T follicular helper cell (primary cell): ENCODE measurements at regions not wholly inside any gene's neighbourhood (a gene's known extent, or its start where the extent isn't known, plus 50 kb on each side); places are given as distances from the start of the nearest gene placed in this dataset.
"Not testable (repeated sequence)": the region's sequence is repeated elsewhere in the genome, so short reads cannot be mapped to it uniquely, and the experiment has no call there.

Source experiments
- DNase-seq: peaks from one replicate; pipeline ENCODE4 v3.0.0-alpha.2; 2020; ENCODE audit warnings: low read depth

GRCh38 chr7:3138206-3138605 lies 94.5 kb upstream of the CARD11 start:
- no peak for DNase-seq

- DNase-seq: no peak
These were observed 95.3 kb upstream of the CARD11 start for GRCh38 chr7:3138997-3139396.

GRCh38 chr7:3140834-3141233 lies 97.2 kb upstream of the CARD11 start:
- DNase-seq: no peak

- DNase-seq: no peak
These were observed 97.7 kb upstream of the CARD11 start for GRCh38 chr7:3141326-3141725.

- DNase-seq: no peak
These were observed 100.5 kb upstream of the CARD11 start for GRCh38 chr7:3143869-3144775.

GRCh38 chr7:3144776-3145125 lies 101.1 kb upstream of the CARD11 start:
- DNase-seq: not testable (repeated sequence)

- DNase-seq: no peak
These were observed 103.0 kb upstream of the CARD11 start for GRCh38 chr7:3146571-3147226.

- DNase-seq: not testable (repeated sequence)
These were observed 104.8 kb upstream of the CARD11 start for GRCh38 chr7:3148471-3148870.

- no peak for DNase-seq
These were observed 105.7 kb upstream of the CARD11 start for GRCh38 chr7:3149231-3149995.

GRCh38 chr7:3150027-3150426 lies 106.4 kb upstream of the CARD11 start:
- no peak for DNase-seq

- no peak for DNase-seq
These were observed 108.1 kb upstream of the CARD11 start for GRCh38 chr7:3151784-3152183.

GRCh38 chr7:3152714-3153113 lies 109.0 kb upstream of the CARD11 start:
- DNase-seq: no peak

- no peak for DNase-seq
These were observed 109.5 kb upstream of the CARD11 start for GRCh38 chr7:3153118-3153517.

- no peak for DNase-seq
These were observed 110.7 kb upstream of the CARD11 start for GRCh38 chr7:3154317-3154716.

GRCh38 chr7:3154881-3155494 lies 111.3 kb upstream of the CARD11 start:
- DNase-seq: peak; percentile 27

- no peak for DNase-seq
These were observed 112.8 kb upstream of the CARD11 start for GRCh38 chr7:3156508-3156907.

- no peak for DNase-seq
These were observed 114.1 kb upstream of the CARD11 start for GRCh38 chr7:3157566-3158287.

- DNase-seq: no peak
These were observed 114.7 kb upstream of the CARD11 start for GRCh38 chr7:3158341-3158760.

- DNase-seq: no peak
These were observed 115.4 kb upstream of the CARD11 start for GRCh38 chr7:3159039-3159438.

GRCh38 chr7:3159445-3159844 lies 115.8 kb upstream of the CARD11 start:
- DNase-seq: no peak

GRCh38 chr7:3159926-3160325 lies 116.3 kb upstream of the CARD11 start:
- not testable (repeated sequence) for DNase-seq
